ENCODE measurements at regions not wholly inside any gene's neighbourhood (a gene's known extent, or its start where the extent isn't known, plus 50 kb on each side); places are given as distances from the start of the nearest gene placed in this dataset.

- no peaks in the 10 kb centered on the region for H3K27me3 Mint-ChIP-seq
- peaks cover 45% of the 10 kb centered on the region for H3K4me1 Mint-ChIP-seq
- H3K27ac Mint-ChIP-seq = peak overlapping the region; percentile 57
- H3K9me3 Mint-ChIP-seq = peaks cover 21% of the 10 kb centered on the region
- peaks cover 5% of the 10 kb centered on the region for H3K36me3 Mint-ChIP-seq (ENCODE audit: low read depth)
- H3K4me3 Mint-ChIP-seq = no peak overlapping the region
- intact Hi-C loops (cut with micrococcal nuclease) = loop anchor here (5.0 kb wide), 2 partner anchors 252 to 447 kb away; no protein-coding TSS in a partner anchor
- no peak for DNase-seq
Measured at GRCh38 chr12:75974323-75975187, 57.0 kb downstream of the PHLDA1 start.

GRCh38 chr12:75971253-75971652 is 60.3 kb downstream of the PHLDA1 start:
- DNase-seq = no peak
- Mint-ChIP-seq H3K36me3 (ENCODE audit: low read depth) (peaks cover 5% of the 10 kb centered on the region), H3K4me1 (peaks cover 23% of the 10 kb centered on the region), H3K4me3 (no peak overlapping the region), H3K9me3 (peaks cover 30% of the 10 kb centered on the region), H3K27me3 (no peaks in the 10 kb centered on the region), H3K27ac (no peak overlapping the region)
- intact Hi-C loops (cut with micrococcal nuclease) = no loop called here

- H3K36me3 Mint-ChIP-seq (ENCODE audit: low read depth) = peaks cover 5% of the 10 kb centered on the region
- peaks cover 23% of the 10 kb centered on the region for H3K4me1 Mint-ChIP-seq
- H3K9me3 Mint-ChIP-seq = peaks cover 25% of the 10 kb centered on the region
- no peak overlapping the region for H3K27ac Mint-ChIP-seq
- H3K4me3 Mint-ChIP-seq = no peak overlapping the region
- no peaks in the 10 kb centered on the region for H3K27me3 Mint-ChIP-seq
- no peak for DNase-seq
- intact Hi-C loops (cut with micrococcal nuclease) = no loop called here
Measured at GRCh38 chr12:75970310-75970709, 61.3 kb downstream of the PHLDA1 start.

- no peak overlapping the region for H3K4me3 Mint-ChIP-seq
- H3K27me3 Mint-ChIP-seq = no peaks in the 10 kb centered on the region
- peak overlapping the region; percentile 51 for H3K27ac Mint-ChIP-seq
- no peak for DNase-seq
- intact Hi-C loops (cut with micrococcal nuclease) = no loop called here
- peaks cover 25% of the 10 kb centered on the region for H3K9me3 Mint-ChIP-seq
- H3K36me3 Mint-ChIP-seq (ENCODE audit: low read depth) = peaks cover 5% of the 10 kb centered on the region
- H3K4me1 Mint-ChIP-seq = peaks cover 26% of the 10 kb centered on the region
Measured at GRCh38 chr12:75969768-75970167, 61.8 kb downstream of the PHLDA1 start.

- Mint-ChIP-seq H3K36me3 (ENCODE audit: low read depth) (peaks cover 2% of the 10 kb centered on the region), H3K27ac (no peak overlapping the region), H3K4me1 (peaks cover 35% of the 10 kb centered on the region), H3K9me3 (peaks cover 23% of the 10 kb centered on the region), H3K4me3 (no peak overlapping the region), H3K27me3 (no peaks in the 10 kb centered on the region)
- DNase-seq = no peak
- intact Hi-C loops (cut with micrococcal nuclease) = no loop called here
Measured at GRCh38 chr12:75965661-75966060, 65.9 kb downstream of the PHLDA1 start.

GRCh38 chr12:75964150-75964549 is 67.4 kb downstream of the PHLDA1 start:
- no peak overlapping the region for H3K4me3 Mint-ChIP-seq
- no peaks in the 10 kb centered on the region for H3K27me3 Mint-ChIP-seq
- intact Hi-C loops (cut with micrococcal nuclease) = no loop called here
- peak overlapping the region; percentile 25 for H3K27ac Mint-ChIP-seq
- DNase-seq = no peak
- no peaks in the 10 kb centered on the region for H3K36me3 Mint-ChIP-seq (ENCODE audit: low read depth)
- H3K9me3 Mint-ChIP-seq = peaks cover 16% of the 10 kb centered on the region
- H3K4me1 Mint-ChIP-seq = peaks cover 33% of the 10 kb centered on the region

- Mint-ChIP-seq H3K36me3 (ENCODE audit: low read depth) (no peaks in the 10 kb centered on the region), H3K27me3 (no peaks in the 10 kb centered on the region), H3K4me3 (no peak overlapping the region), H3K27ac (no peak overlapping the region), H3K4me1 (peaks cover 40% of the 10 kb centered on the region), H3K9me3 (peaks cover 11% of the 10 kb centered on the region)
- intact Hi-C loops (cut with micrococcal nuclease) = no loop called here
- no peak for DNase-seq
Measured at GRCh38 chr12:75961878-75962277, 69.7 kb downstream of the PHLDA1 start.

GRCh38 chr12:75960954-75961661 is 70.5 kb downstream of the PHLDA1 start:
- Mint-ChIP-seq H3K4me3 (no peak overlapping the region), H3K36me3 (ENCODE audit: low read depth) (no peaks in the 10 kb centered on the region)

GRCh38 chr12:75960086-75960910 is 71.3 kb downstream of the PHLDA1 start:
- Mint-ChIP-seq H3K4me1 (peaks cover 36% of the 10 kb centered on the region), H3K27ac (no peak overlapping the region), H3K9me3 (peaks cover 7% of the 10 kb centered on the region), H3K27me3 (no peaks in the 10 kb centered on the region), H3K4me3 (no peak overlapping the region), H3K36me3 (ENCODE audit: low read depth) (no peaks in the 10 kb centered on the region)
- intact Hi-C loops (cut with micrococcal nuclease) = no loop called here
- DNase-seq = no peak

More at GRCh38 chr12:75960954-75961661, 70.5 kb downstream of the PHLDA1 start:
- Mint-ChIP-seq H3K9me3 (peaks cover 7% of the 10 kb centered on the region), H3K27me3 (no peaks in the 10 kb centered on the region), H3K4me1 (peaks cover 39% of the 10 kb centered on the region), H3K27ac (no peak overlapping the region)
- DNase-seq = no peak
- intact Hi-C loops (cut with micrococcal nuclease) = no loop called here

- H3K4me1 Mint-ChIP-seq = peaks cover 33% of the 10 kb centered on the region
- no peak for DNase-seq
- H3K27me3 Mint-ChIP-seq = no peaks in the 10 kb centered on the region
- H3K9me3 Mint-ChIP-seq = peaks cover 7% of the 10 kb centered on the region
- intact Hi-C loops (cut with micrococcal nuclease) = no loop called here
- no peak overlapping the region for H3K27ac Mint-ChIP-seq
- H3K4me3 Mint-ChIP-seq = no peak overlapping the region
- H3K36me3 Mint-ChIP-seq (ENCODE audit: low read depth) = no peaks in the 10 kb centered on the region
Measured at GRCh38 chr12:75959506-75959905, 72.1 kb downstream of the PHLDA1 start.

GRCh38 chr12:75959060-75959459 is 72.5 kb downstream of the PHLDA1 start:
- DNase-seq = no peak
- H3K4me1 Mint-ChIP-seq = peaks cover 32% of the 10 kb centered on the region
- no peak overlapping the region for H3K4me3 Mint-ChIP-seq
- no peaks in the 10 kb centered on the region for H3K36me3 Mint-ChIP-seq (ENCODE audit: low read depth)
- peaks cover 7% of the 10 kb centered on the region for H3K9me3 Mint-ChIP-seq
- H3K27me3 Mint-ChIP-seq = no peaks in the 10 kb centered on the region
- H3K27ac Mint-ChIP-seq = peak overlapping the region; percentile 42
- intact Hi-C loops (cut with micrococcal nuclease) = no loop called here

- H3K9me3 Mint-ChIP-seq = peaks cover 5% of the 10 kb centered on the region
- H3K4me3 Mint-ChIP-seq = no peak overlapping the region
- intact Hi-C loops (cut with micrococcal nuclease) = no loop called here
- no peak overlapping the region for H3K27ac Mint-ChIP-seq
- DNase-seq = no peak
- H3K27me3 Mint-ChIP-seq = no peaks in the 10 kb centered on the region
- H3K4me1 Mint-ChIP-seq = peaks cover 33% of the 10 kb centered on the region
- H3K36me3 Mint-ChIP-seq (ENCODE audit: low read depth) = peaks cover 2% of the 10 kb centered on the region
Measured at GRCh38 chr12:75955251-75955650, 76.3 kb downstream of the PHLDA1 start.

GRCh38 chr12:75954749-75955148 is 76.8 kb downstream of the PHLDA1 start:
- H3K4me1 Mint-ChIP-seq = peaks cover 29% of the 10 kb centered on the region

More at GRCh38 chr12:75954749-75955148, 76.8 kb downstream of the PHLDA1 start:
- H3K27me3 Mint-ChIP-seq = no peaks in the 10 kb centered on the region
- intact Hi-C loops (cut with micrococcal nuclease) = no loop called here
- no peak for DNase-seq
- H3K27ac Mint-ChIP-seq = no peak overlapping the region
- peaks cover 2% of the 10 kb centered on the region for H3K36me3 Mint-ChIP-seq (ENCODE audit: low read depth)
- no peak overlapping the region for H3K4me3 Mint-ChIP-seq
- H3K9me3 Mint-ChIP-seq = peaks cover 5% of the 10 kb centered on the region
